GM12878 (cell line): ENCODE measurements at regions not wholly inside any gene's neighbourhood (a gene's known extent, or its start where the extent isn't known, plus 50 kb on each side); places are given as distances from the start of the nearest gene placed in this dataset.

ENCODE experiments used
- ATAC-seq: fragments of 200-7000 bp; cut with Tn5 transposase; 3 replicates; pipeline ENCODE4 v1.9.1; 2020; ENCODE audit warnings: mild to moderate bottlenecking, moderate library complexity
- BruUV-seq: library from RNA; stranded (reverse); fragments of 400-500 nt; replicated peaks from 2 replicates; lab custom pipeline; 2021; lab: Mats Ljungman, UMichigan
- CTCF ChIA-PET: fragments of 300-600 bp; sonication (Branson Sonifier 250); formaldehyde crosslinking; extraction: SDS; loops from one replicate; lab custom pipeline; 2021; ENCODE audit warnings: inconsistent platforms; lab: Yijun Ruan, JAX
- POLR2A ChIA-PET: fragments of 350-600 bp; formaldehyde crosslinking; extraction: SDS; loops from one replicate; lab custom pipeline; 2021; ENCODE audit warnings: inconsistent platforms; lab: Charles Lee
- RAD21 ChIA-PET: fragments of 300-600 bp; sonication (Branson Sonifier 250); formaldehyde crosslinking; loops from one replicate; lab custom pipeline; 2023; ENCODE audit warnings: antibody characterized with exemption; ENCODE audit not compliant: unreplicated experiment; lab: Charles Lee
- SMC1A ChIA-PET: fragments of 300-600 bp; sonication (Branson Sonifier 250); formaldehyde crosslinking; loops from one replicate; lab custom pipeline; 2023; ENCODE audit not compliant: unreplicated experiment, uncharacterized antibody; lab: Charles Lee
- DNase-seq: peaks from one replicate; pipeline ENCODE4 v3.0.0-alpha.2; 2011; ENCODE audit warnings: low read depth, low spot score
- FAIRE-seq: peaks from 3 replicates; lab custom pipeline; 2011; peaks lifted over from hg19 to GRCh38; lab: Jason Lieb, UNC
- H2AFZ ChIP-seq: 2 replicates; pipeline ENCODE4 v1.6.0; 2011; ENCODE audit warnings: low read depth, low read length, control low read depth; ENCODE audit not compliant: control insufficient read depth
- H3K27ac ChIP-seq: 2 replicates; pipeline ENCODE4 v1.5.1; 2011; ENCODE audit warnings: control low read depth; ENCODE audit not compliant: control insufficient read depth, insufficient read depth
- H3K27me3 ChIP-seq, 2 experiments: replicated peaks in 1 of 2; 2 replicates each; pipeline versions ENCODE4 v1.6.0 to v1.6.1; 2011; ENCODE audit warnings: low read length in 1 of 2; ENCODE audit not compliant: control insufficient read depth in 2 of 2, insufficient read depth in 2 of 2
- H3K36me3 ChIP-seq, 2 experiments: 2 replicates each; pipeline ENCODE4 v1.5.1; 2011; ENCODE audit warnings: low read length in 1 of 2; ENCODE audit not compliant: control insufficient read depth in 2 of 2, insufficient read depth in 2 of 2
- H3K4me1 ChIP-seq: 2 replicates; pipeline ENCODE4 v1.6.1; 2011; ENCODE audit warnings: mild to moderate bottlenecking, low read length, moderate library complexity, mixed read lengths; ENCODE audit not compliant: control insufficient read depth, insufficient read depth
- H3K4me2 ChIP-seq: 2 replicates; pipeline ENCODE4 v1.6.0; 2011; ENCODE audit warnings: control low read depth; ENCODE audit not compliant: control insufficient read depth, insufficient read depth
- H3K4me3 ChIP-seq: fragments of 200-600 bp; sonication (generic); 2 replicates; pipeline ENCODE4 v1.5.1; 2016
- H3K79me2 ChIP-seq: 2 replicates; pipeline ENCODE4 v1.6.0; 2011; ENCODE audit warnings: low read length; ENCODE audit not compliant: control insufficient read depth, insufficient read depth
- H3K9ac ChIP-seq: 2 replicates; pipeline ENCODE4 v1.8.0; 2011; ENCODE audit warnings: low read length, control low read depth, mixed read lengths; ENCODE audit not compliant: control insufficient read depth, insufficient read depth
- H3K9me3 ChIP-seq: replicated peaks from 3 replicates; pipeline ENCODE4 v1.5.1; 2011; ENCODE audit warnings: mild to moderate bottlenecking, low read length; ENCODE audit not compliant: control insufficient read depth, insufficient read depth
- H4K20me1 ChIP-seq: 2 replicates; pipeline ENCODE4 v1.6.0; 2011; ENCODE audit not compliant: control insufficient read depth, insufficient read depth
- CBX3 ChIP-seq: fragments of 200-600 bp; sonication (generic); IDR thresholded peaks from 2 replicates; pipeline ENCODE4 v1.6.1; 2016; ENCODE audit warnings: low read depth, borderline replicate concordance
- KAT2A ChIP-seq: conservative IDR thresholded peaks from 2 replicates; pipeline ENCODE4 v1.6.1; 2011; ENCODE audit warnings: low read depth, low read length; ENCODE audit not compliant: control insufficient read depth
- NFYB ChIP-seq: IDR thresholded peaks from 2 replicates; pipeline ENCODE4 v1.6.1; 2011; ENCODE audit warnings: low read depth, mild to moderate bottlenecking, low read length, improper control_type of control experiment, moderate library complexity; ENCODE audit not compliant: insufficient read depth
- RAD51 ChIP-seq: fragments of 450-650 bp; IDR thresholded peaks from 2 replicates; pipeline ENCODE4 v1.6.1; 2016; ENCODE audit warnings: moderate library complexity, mild to moderate bottlenecking, inconsistent platforms
- RB1 ChIP-seq: fragments of 450-650 bp; formaldehyde crosslinking; IDR thresholded peaks from 2 replicates; pipeline ENCODE4 v1.6.1; 2017; ENCODE audit warnings: mild to moderate bottlenecking, borderline replicate concordance
- RUNX3 ChIP-seq: IDR thresholded peaks from 2 replicates; pipeline ENCODE4 v1.6.1; 2012; ENCODE audit warnings: low read length, inconsistent platforms
- SIX5 ChIP-seq: IDR thresholded peaks from 2 replicates; pipeline ENCODE4 v1.6.1; 2011; ENCODE audit warnings: mild to moderate bottlenecking, low read depth, low read length, moderate library complexity; ENCODE audit not compliant: severe bottlenecking
- SRF ChIP-seq, 2 experiments: IDR thresholded peaks; 2 replicates each; pipeline ENCODE4 v1.6.1; 2011; ENCODE audit warnings: low read depth in 2 of 2, low read length in 2 of 2, mild to moderate bottlenecking in 1 of 2, moderate library complexity in 1 of 2
- STAT3 ChIP-seq: IDR thresholded peaks from 2 replicates; pipeline ENCODE4 v1.6.1; 2011; ENCODE audit warnings: low read depth, low read length, improper control_type of control experiment
- SUPT20H ChIP-seq: IDR thresholded peaks from 2 replicates; pipeline ENCODE4 v1.6.1; 2011; ENCODE audit warnings: low read depth, mild to moderate bottlenecking, low read length, moderate library complexity, borderline replicate concordance; ENCODE audit not compliant: control insufficient read depth
- WGBS: methylation state at CpG from one replicate; pipeline ENCODE4 v1.1.6; 2016; ENCODE audit warnings: low lambda C conversion rate; ENCODE audit not compliant: insufficient replicate concordance, insufficient coverage; ENCODE audit errors: missing lambda C conversion rate; 5-methylcytosine and 5-hydroxymethylcytosine counted together
- in situ Hi-C: fragments of 300-500 bp; cut with MboI; formaldehyde crosslinking; loops from 9 replicates; pipeline ENCODE4 v1.14.3; 2018; ENCODE audit warnings: mixed read lengths
- intact Hi-C: fragments of 100-400 bp; cut with micrococcal nuclease; formaldehyde crosslinking; loops from one replicate; pipeline ENCODE4 v1.14.2; 2022; ENCODE audit not compliant: unreplicated experiment
- TF ChIP-seq, protein P1 (sequence below): fragments of 450-650 bp; IDR thresholded peaks from 2 replicates; pipeline ENCODE4 v1.6.1; 2016; ENCODE audit warnings: mild to moderate bottlenecking
- TF ChIP-seq, protein P2 (sequence below): fragments of 150-350 bp; IDR thresholded peaks from 2 replicates; pipeline ENCODE4 v1.6.1; 2014; ENCODE audit warnings: mild to moderate bottlenecking, low read depth, low read length
- TF ChIP-seq, protein P3 (sequence below): IDR thresholded peaks from 2 replicates; pipeline ENCODE4 v1.6.1; 2011; ENCODE audit warnings: low read depth, low read length, improper control_type of control experiment, borderline replicate concordance

DNA sequence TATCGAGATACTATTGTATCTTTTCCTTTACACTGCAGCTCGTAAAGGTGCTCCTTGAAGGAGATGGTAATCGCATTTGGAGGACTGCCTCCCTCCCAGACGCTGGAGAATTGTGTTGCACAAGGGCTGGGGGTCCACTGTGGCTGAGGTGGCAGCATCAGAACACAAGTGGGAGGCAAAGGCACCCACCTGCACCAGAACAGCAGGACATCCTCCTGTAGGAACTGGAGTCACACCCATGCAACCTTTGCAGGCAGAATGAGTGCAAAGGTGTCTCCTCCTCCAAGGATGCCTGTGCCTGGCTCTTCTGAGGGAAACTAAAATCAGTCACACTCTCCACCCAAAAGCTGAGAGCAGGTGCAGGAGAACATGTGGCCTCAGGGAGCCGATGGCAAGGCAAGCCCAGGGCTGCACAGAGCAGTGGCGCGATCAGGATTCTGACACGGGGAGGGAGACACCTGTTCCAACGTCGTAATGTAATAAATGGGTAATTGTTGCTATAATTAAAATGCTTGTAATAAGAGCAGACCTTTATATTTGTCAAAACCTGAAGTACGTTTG is 1501.4 kb downstream of the TBC1D22A start:
- H3K79me2 ChIP-seq, result no peaks in the 10 kb centered on the region
- BruUV-seq, result no TSS peak
- H3K9me3 ChIP-seq, result no peaks in the 10 kb centered on the region; the same call in 2 of the 3 replicates
- POLR2A ChIA-PET, result no interaction called here
- H3K36me3 ChIP-seq, result no peaks in the 10 kb centered on the region
- no peak overlapping the region for H2AFZ ChIP-seq
- H3K27ac ChIP-seq, result no peak overlapping the region
- WGBS, result 24% methylated on average over 11 of the region's 11 CpGs
- RAD21 ChIA-PET, result no interaction called here
- H3K27me3 ChIP-seq, result no peaks in the 10 kb centered on the region
- no peak for FAIRE-seq
- no peak overlapping the region for H3K4me3 ChIP-seq
- in situ Hi-C loops, result no loop called here
- SMC1A ChIA-PET, result no interaction called here
- intact Hi-C loops, result no loop called here
- no peak overlapping the region for H3K9ac ChIP-seq
- H3K4me1 ChIP-seq, result no peaks in the 10 kb centered on the region
- TF ChIP-seq RAD51 (no peak), STAT3 (no peak), SRF (IDR thresholded peaks at IDR 0.05; ENCODE audit: low read depth in 2 of 2, low read length in 2 of 2) (no peak), RB1 (no peak), NFYB (no peak), RUNX3 (no peak)
- TF ChIP-seq, protein P1, sequence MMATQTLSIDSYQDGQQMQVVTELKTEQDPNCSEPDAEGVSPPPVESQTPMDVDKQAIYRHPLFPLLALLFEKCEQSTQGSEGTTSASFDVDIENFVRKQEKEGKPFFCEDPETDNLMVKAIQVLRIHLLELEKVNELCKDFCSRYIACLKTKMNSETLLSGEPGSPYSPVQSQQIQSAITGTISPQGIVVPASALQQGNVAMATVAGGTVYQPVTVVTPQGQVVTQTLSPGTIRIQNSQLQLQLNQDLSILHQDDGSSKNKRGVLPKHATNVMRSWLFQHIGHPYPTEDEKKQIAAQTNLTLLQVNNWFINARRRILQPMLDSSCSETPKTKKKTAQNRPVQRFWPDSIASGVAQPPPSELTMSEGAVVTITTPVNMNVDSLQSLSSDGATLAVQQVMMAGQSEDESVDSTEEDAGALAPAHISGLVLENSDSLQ, result no peak
- CTCF ChIA-PET, result no interaction called here
- ATAC-seq, result no peak
- no peak for DNase-seq
- H4K20me1 ChIP-seq, result no peaks in the 10 kb centered on the region
- no peak overlapping the region for H3K4me2 ChIP-seq

DNA sequence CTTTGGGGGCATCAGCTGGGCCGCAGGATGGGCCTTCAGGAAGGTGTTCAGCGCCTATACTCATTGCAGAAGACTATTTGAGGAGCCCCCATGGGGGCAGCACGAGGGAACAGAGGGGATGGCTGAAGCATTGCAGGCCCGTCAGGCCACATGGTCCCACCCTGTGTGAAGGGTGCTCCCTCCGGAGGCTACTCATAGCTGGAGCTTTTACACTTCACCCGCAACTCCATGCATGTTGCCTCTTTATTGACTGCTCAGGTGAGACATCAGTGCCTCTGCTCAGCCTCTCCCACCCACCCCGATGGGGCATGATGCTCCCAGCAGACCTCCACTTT is 1500.9 kb downstream of the TBC1D22A start:
- no peak for ATAC-seq
- H3K9ac ChIP-seq, result no peak overlapping the region
- 0% methylated on average over 5 of the region's 7 CpGs for WGBS
- no peaks in the 10 kb centered on the region for H3K27me3 ChIP-seq
- ChIA-PET SMC1A (no interaction called here), RAD21 (no interaction called here), POLR2A (no interaction called here), CTCF (no interaction called here)
- H3K79me2 ChIP-seq, result no peaks in the 10 kb centered on the region
- DNase-seq, result no peak
- no peaks in the 10 kb centered on the region; the same call in 2 of the 3 replicates for H3K9me3 ChIP-seq
- no peaks in the 10 kb centered on the region for H3K4me1 ChIP-seq
- no peak for FAIRE-seq
- H3K27ac ChIP-seq, result no peak overlapping the region
- H3K4me2 ChIP-seq, result no peak overlapping the region
- no peak overlapping the region for H3K4me3 ChIP-seq
- intact Hi-C loops (no loop called here), in situ Hi-C loops (no loop called here)
- H2AFZ ChIP-seq, result no peak overlapping the region
- no TSS peak for BruUV-seq
- no peaks in the 10 kb centered on the region for H3K36me3 ChIP-seq
- no peaks in the 10 kb centered on the region for H4K20me1 ChIP-seq
- TF ChIP-seq STAT3 (no peak), KAT2A (no peak), SUPT20H (no peak), CBX3 (no peak), SIX5 (no peak)
- TF ChIP-seq, protein P2, sequence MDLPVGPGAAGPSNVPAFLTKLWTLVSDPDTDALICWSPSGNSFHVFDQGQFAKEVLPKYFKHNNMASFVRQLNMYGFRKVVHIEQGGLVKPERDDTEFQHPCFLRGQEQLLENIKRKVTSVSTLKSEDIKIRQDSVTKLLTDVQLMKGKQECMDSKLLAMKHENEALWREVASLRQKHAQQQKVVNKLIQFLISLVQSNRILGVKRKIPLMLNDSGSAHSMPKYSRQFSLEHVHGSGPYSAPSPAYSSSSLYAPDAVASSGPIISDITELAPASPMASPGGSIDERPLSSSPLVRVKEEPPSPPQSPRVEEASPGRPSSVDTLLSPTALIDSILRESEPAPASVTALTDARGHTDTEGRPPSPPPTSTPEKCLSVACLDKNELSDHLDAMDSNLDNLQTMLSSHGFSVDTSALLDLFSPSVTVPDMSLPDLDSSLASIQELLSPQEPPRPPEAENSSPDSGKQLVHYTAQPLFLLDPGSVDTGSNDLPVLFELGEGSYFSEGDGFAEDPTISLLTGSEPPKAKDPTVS, result no peak
- TF ChIP-seq, protein P3, sequence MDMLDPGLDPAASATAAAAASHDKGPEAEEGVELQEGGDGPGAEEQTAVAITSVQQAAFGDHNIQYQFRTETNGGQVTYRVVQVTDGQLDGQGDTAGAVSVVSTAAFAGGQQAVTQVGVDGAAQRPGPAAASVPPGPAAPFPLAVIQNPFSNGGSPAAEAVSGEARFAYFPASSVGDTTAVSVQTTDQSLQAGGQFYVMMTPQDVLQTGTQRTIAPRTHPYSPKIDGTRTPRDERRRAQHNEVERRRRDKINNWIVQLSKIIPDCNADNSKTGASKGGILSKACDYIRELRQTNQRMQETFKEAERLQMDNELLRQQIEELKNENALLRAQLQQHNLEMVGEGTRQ, result no peak
